NK-92 (cell line): ENCODE measurements at regions not wholly inside any gene's neighbourhood (a gene's known extent, or its start where the extent isn't known, plus 50 kb on each side); places are given as distances from the start of the nearest gene placed in this dataset.
"Not testable (repeated sequence)": the region's sequence is repeated elsewhere in the genome, so short reads cannot be mapped to it uniquely, and the experiment has no call there.

Experiments used
- DNase-seq: peaks from one replicate; lab custom pipeline; 2025; ENCODE audit not compliant: unreplicated experiment; lab: John Stamatoyannopoulos, UW

GRCh38 chr5:100043475-100043874 lies 491.7 kb upstream of the FAM174A start:
- DNase-seq, result no peak

GRCh38 chr5:100026606-100027005 lies 508.6 kb upstream of the FAM174A start:
- DNase-seq, result no peak

DNA sequence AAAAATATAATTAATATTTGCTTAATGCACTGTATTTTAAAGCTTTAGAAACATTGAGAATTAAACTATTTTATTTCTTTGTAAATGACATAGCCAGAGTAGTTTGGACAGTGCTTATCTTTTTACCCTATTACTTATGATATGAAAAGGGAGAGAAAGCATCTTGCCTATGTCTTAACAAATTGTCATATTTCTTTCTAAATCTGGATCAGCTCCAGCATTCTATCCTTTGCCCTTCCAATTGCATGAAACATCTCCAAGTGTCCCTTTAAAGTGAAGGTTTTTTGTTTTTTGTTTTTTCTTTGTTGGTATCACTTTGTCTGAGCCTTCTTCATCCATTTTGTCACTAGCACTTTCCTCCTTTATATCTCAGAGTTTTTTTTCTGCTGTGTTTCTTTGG lies 511.6 kb upstream of the FAM174A start:
- no peak for DNase-seq

- no peak for DNase-seq
These were observed 517.5 kb upstream of the FAM174A start for GRCh38 chr5:100017520-100018262.

GRCh38 chr5:100013305-100013704 lies 521.9 kb upstream of the FAM174A start:
- DNase-seq, result not testable (repeated sequence)

- not testable (repeated sequence) for DNase-seq
These were observed 524.0 kb upstream of the FAM174A start for GRCh38 chr5:100011160-100011559.

DNA sequence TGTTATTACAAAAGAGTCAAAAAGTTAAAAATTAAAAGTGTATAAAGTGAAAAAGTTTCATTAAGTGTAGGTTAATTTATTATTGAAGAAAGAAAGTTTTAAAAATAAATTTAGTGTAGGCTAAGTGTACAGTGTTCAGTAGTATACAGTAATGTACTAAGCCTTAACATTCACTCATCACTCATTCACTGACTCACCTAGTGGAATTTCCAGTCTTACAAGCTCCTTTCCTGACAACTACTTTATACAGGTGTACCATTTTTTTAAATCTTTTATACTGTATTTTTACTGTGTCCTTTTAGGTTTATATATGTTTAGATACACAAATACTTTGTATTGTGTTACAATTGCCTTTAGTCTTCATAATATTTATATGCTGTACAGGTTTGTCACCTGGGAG lies 530.2 kb upstream of the FAM174A start:
- no peak for DNase-seq

DNA sequence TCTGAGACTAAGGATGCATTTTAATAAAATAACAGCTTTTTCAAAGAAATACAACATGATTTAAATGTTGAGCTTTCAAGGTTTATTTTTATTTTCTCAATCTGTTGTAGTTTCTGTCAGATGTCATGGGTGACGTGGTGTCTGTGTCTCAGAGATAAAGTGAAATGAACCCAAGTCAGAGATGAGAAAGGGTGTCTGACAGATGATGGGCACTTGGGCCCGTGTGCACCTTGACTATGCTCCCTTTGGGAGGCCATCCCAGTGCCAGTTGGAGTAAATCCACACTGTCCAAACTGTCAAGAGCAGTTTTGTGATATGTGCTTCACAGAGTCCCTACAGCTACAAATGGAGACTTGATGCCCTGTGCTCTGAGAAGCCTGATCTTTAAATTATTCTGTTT lies 536.9 kb upstream of the FAM174A start:
- no peak for DNase-seq

DNA sequence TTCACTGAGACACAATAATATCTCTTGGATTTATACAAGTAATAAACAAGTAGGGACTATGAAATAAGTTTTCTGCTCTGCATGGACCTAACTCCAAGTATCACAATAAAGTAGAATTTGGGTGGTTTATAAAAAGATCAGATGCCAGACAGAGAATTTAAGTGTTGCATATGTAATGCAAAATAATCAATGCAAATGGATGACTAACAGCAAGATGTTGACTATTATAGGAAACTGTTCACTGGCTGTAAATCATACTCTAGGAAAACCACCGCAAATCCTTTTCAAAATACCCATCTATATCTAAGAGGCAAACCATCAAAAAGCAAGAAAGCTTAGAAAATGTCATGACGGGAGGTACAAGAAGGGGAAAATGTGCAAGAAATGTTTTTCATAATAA lies 539.8 kb upstream of the FAM174A start:
- no peak for DNase-seq

GRCh38 chr5:99973779-99974178 lies 561.4 kb upstream of the FAM174A start:
- no peak for DNase-seq

- no peak for DNase-seq
These were observed 579.2 kb upstream of the FAM174A start for GRCh38 chr5:99955962-99956361.

DNA sequence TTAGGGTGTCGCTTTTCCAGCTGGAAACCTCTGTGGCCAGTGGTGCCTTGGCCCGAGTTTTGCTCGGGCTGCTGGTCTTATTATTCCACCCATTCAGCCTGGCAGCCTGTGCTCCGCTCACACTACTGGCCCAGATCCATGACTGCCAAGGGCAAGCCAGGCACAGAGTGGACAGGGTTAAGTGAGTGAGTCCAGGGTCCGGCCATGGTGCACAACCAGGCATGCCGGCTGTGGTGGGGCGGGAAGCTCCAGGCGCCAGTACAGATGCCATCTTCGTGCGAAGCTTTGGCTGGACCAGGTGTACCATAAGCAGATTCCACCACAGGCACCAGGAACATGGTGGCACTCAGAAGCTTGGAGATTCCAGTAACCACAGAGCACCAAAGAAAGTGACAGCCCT lies 580.2 kb upstream of the FAM174A start:
- no peak for DNase-seq

DNA sequence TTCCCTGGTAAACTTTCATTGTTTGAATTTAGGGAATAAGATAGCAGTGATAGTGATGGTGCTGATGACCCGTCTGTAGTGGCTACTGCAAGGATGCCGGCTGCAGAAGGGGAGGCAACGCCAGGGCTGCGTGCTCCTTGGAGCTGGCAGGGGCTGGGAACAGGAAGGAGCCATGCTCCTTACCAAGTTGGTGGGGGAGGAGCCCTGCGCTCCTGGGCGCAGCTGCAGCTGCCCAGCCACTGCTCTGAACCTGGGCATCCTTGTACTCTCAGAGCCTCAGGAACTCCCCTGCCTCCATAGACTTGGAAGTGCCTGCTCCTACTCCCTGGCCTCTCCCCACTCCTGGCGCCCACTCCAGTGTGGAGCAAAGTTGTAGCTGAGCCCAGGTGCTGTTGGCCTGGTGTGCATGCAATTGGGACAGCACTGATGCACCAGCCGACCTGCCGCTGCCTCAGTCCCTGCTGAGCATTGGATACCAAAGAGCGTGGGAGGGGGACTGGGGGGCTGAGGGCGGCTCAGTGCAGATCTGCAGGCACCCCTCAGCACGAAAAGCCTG lies 585.1 kb upstream of the FAM174A start:
- no peak for DNase-seq

DNA sequence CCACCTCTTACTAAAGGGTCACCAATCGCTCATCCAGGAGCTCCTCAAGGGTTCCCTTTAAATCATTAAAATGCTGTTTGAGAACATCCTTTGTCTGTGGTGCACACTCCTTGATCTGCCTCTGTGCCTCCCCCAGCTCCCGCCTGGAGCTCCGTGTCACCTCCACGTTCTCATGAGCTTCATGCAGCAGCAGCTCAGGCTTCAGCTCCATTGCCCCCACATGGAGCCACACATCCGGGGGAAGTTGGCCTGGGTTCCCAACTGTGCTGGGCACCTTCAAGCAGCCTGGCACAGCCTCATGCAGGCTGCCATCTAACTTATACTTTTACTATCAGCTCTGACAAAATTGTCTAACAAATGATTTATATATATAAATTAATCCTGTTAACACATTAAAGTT lies 585.8 kb upstream of the FAM174A start:
- no peak for DNase-seq

DNA sequence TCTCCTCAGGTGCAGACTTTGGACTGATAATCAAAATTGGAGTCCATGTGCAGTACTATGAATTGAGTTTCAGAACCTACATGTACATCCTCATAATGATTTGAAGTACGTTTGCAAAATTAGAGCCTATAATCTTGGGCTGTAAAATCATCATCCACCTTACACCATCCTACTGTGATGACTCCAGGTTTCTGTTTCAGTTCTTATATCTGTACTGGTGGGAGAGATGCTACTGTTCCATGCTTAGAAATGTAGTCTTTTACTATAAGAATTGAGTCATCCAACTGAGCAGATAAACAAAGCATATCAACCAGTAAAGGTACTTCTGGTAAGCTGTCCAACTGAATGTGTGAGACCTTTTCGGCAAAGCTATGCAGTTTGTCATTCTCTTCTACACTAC lies 586.3 kb upstream of the FAM174A start:
- no peak for DNase-seq

- DNase-seq, result no peak
These were observed 589.4 kb upstream of the FAM174A start for GRCh38 chr5:99945478-99946442.

GRCh38 chr5:99940540-99940939 lies 594.6 kb upstream of the FAM174A start:
- DNase-seq, result no peak

DNA sequence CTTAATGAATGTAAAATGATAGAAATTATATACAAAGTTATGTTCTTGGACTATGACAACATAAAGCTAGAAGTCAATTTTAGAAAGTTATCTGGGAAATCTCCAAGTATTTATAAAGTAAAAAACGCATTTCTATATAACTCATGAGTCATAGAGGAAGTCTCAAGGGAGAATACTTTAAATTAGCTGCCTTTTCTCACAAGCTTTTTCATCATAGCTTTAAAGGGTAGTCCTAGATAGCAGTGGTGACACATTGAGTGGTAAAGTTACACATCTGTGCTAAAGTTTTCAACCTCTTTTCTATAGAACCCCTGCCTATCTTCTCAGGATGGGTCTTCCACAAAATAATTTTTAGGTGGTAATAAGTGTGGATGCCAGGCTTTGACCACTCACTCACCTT lies 598.3 kb upstream of the FAM174A start:
- no peak for DNase-seq

- no peak for DNase-seq
These were observed 605.4 kb upstream of the FAM174A start for GRCh38 chr5:99929806-99930135.

DNA sequence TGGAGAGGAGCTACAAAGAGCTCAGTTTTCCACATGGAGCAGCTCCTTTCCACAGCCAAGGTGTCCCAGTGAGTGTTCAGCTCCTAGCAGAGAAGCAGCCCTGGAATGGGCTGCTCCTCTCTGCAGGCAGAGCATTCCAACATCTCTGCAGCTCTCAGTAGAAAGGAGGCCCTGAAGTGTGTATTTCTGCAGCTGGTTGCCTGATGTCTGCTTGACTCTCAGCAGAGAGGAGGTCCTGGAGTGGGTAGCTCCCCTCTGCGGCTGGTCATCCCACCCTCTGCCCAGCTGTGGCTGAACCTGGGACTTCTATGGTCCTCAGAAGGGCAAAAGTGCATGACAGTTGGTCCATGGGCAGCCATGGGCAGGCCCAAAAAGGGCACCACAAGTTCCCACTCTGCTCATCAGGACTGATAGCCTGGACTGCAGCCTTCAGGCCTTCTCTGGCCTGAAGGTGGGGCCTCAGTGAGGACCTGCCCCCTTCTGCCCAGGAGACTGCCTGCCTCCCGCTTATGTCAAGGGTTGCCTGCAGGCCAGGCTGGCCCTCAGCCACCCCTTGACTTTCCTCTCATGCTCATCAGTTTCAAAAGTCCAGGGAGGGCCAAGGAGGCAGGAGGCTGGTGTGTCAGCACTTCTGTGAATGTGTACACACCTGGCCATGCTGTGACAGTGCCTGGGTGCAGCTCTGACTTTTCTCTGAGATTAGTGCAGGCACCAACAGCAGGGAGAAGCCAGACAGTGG lies 605.9 kb upstream of the FAM174A start:
- DNase-seq, result no peak

DNA sequence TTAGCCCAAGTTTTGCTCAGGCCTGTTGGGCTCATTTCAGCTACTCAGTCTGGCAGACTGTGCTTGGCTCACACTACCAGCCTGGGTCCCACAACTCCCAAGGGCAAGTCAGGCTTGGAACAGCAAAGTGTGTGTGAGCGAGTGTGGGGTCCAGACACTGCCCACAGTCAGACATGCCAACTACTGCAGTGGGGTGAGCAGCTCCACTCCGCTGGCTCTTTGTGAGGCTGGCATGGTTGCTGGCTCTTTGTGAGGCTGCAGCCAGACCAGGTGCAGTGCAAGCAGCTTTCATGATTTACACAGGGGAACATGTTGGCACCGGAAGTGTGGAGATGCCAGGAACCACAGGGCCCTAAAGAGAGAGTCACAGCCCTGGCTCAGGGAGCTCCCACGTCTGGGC lies 606.7 kb upstream of the FAM174A start:
- no peak for DNase-seq
